HL-60 (cell line): ENCODE measurements at regions not wholly inside any gene's neighbourhood (a gene's known extent, or its start where the extent isn't known, plus 50 kb on each side); places are given as distances from the start of the nearest gene placed in this dataset.

ENCODE experiments used
- CTCF ChIP-seq: IDR thresholded peaks from one replicate; pipeline ENCODE4 v1.5.1; 2011; ENCODE audit warnings: low read length, control low read depth, inconsistent platforms; ENCODE audit not compliant: insufficient read depth
- POLR2AphosphoS5 ChIP-seq: IDR thresholded peaks from 2 replicates; pipeline ENCODE4 v1.6.1; 2012; ENCODE audit warnings: low read depth
- REST ChIP-seq: IDR thresholded peaks from 2 replicates; pipeline ENCODE4 v1.6.1; 2012; ENCODE audit warnings: low read depth; ENCODE audit not compliant: insufficient replicate concordance
- SPI1 ChIP-seq: IDR thresholded peaks from 2 replicates; pipeline ENCODE4 v1.6.1; 2012; ENCODE audit warnings: low read depth, mild to moderate bottlenecking, borderline replicate concordance

- TF ChIP-seq POLR2AphosphoS5 = no peak
- no peak for TF ChIP-seq CTCF
- TF ChIP-seq REST = no peak
- no peak for TF ChIP-seq SPI1
Observed at GRCh38 chrX:27241981-27242380, 221.2 kb downstream of the PPP4R3C start.
